GM18519 (cell line): ENCODE measurements at regions not wholly inside any gene's neighbourhood (a gene's known extent, or its start where the extent isn't known, plus 50 kb on each side); places are given as distances from the start of the nearest gene placed in this dataset.

Source experiments
- ATAC-seq: cut with Tn5 transposase; IDR thresholded peaks from one replicate; pipeline ENCODE4 v1.9.1; 2021; ENCODE audit warnings: mild to moderate bottlenecking, moderate library complexity; ENCODE audit not compliant: unreplicated experiment, low FRiP score

DNA sequence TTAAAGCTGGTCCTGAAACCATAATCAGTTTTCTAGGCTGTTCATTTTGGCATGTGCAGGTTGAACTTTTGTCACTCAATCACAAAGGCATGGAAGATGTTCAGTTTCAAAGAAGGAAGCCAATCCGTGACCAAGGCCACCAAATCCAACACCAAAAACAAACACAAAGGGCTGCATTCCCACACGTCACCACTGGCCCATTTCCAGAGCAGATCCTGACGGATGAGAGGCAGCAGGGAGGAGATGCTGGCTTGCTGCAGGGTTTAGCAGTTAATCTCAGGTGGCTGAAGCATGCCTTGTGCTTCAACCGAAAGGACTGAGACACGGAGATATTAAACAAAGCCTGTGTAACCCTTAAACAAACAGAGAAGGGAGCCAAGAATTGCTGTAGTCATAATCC lies 191.9 kb upstream of the CTAGE1 start:
- no peak for ATAC-seq

DNA sequence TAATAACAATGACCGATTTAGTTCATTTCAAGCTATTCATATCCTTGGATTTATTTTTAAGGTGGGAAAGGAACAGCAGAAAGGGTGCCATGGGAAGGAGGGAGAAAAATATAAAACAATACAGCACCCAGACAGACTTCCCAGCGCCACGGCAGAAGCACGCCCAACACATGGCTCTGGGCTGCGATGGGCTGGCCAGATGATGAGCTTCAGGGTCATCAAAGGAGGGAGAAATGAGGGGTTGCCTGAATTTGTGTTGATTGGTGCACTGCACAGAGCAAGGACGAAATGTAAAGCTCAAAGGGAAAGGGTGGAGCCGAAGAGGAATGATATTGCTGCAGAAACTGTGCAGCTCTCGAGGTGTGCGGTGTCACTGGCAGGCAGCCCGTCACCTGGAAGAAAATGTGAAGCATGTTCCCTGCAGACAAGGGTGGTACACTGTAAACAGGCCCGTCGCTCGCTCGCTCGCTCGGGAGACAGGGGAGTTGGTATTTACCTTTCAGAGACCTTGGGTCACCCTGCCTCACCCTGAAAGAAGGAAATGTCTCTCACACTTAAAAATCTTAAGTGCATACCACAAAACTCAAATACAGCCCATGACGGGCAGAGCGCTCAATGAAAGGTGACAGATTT lies 195.5 kb upstream of the CTAGE1 start:
- no peak for ATAC-seq

DNA sequence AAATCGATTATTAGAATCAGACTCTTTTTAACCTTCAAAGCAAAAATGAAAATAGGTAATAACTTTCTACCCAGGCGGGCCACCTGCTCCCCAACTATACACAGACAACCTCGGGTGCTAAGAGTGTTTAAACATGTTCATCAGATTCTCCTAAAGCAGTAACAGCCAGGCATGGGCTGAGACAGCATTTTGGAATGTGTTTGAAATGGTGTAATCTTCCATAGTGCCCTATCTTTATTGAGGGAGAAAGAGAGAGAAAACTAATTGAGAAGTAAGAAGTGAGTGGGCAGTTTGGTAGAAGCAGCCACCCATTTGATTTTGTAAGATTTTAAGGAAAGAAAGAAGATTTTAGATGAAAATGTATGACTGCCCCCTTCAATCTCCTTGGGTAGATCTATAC lies 196.1 kb upstream of the CTAGE1 start:
- no peak for ATAC-seq

DNA sequence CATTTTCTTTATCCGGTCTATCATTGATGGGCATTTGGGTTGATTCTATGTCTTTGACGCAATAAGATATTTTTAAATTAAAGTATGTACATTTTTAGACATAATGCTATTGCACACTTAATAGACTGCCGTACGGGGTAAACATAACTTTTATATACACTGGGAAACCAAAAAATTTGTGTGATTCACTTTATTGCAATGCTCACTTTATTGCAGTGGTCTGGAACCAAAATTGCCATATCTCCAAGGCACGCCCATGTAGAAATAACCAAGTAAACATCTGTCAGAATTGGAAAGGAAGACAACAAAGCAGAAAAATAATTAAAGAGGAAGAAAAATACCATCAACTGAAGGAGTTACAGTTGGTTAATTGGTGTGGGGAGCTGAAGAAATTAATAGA lies 205.8 kb upstream of the CTAGE1 start:
- no peak for ATAC-seq

DNA sequence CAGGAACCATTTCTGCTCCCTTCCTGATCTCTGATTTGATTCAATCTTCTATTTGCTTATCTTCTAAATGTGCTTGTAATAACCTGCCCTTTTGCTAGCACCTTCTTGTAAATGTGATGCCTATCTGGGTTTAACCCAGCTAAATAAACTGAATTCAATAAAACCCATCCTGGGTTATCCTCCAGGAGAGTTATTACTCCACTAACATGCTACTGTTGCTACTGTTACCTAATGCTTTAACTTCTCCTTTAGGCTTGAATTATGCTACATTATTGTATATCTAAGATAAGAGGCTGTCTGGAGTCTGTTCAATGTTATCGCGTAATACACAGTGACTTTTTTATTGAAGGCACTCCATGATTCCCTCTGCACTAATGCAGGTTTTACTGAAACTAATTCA lies 206.5 kb upstream of the CTAGE1 start:
- no peak for ATAC-seq

DNA sequence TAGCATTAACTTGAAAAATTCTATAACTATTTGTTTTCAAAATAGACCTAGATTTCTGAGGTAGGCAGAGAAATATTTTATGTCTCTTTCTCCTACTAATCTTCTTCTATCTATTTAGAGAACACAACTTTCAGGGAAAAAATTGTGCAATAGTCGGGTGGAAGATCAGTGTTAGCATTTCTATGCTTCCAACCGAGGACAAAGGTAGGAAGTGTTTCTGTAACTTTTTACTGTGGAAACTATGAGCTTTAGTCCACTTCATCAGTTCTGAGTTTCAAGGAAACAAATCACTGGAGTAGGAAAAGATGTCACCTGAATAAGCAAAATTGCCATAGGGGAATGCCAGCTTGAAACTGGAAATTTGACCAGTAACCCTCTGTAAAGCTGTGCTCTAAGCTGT lies 207.7 kb upstream of the CTAGE1 start:
- ATAC-seq, result no peak

DNA sequence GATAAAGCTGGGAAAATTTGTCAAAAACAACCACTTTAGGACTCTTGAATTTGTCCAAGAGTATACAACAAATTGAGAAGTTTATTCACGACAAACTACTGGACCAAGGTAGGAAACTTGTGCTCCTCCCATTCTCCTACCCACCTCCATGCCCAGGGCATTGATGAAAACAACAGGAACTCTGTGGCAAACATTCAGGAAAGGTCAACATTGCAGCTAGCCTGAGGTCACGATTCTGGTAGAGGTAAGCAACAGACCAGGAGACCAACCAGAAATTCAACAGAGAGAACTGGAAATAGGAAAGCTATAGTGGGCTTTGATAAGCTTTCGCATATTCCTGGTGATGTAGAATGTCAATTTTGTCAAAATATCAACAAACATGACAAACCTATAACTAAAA lies 209.1 kb upstream of the CTAGE1 start:
- ATAC-seq, result no peak

DNA sequence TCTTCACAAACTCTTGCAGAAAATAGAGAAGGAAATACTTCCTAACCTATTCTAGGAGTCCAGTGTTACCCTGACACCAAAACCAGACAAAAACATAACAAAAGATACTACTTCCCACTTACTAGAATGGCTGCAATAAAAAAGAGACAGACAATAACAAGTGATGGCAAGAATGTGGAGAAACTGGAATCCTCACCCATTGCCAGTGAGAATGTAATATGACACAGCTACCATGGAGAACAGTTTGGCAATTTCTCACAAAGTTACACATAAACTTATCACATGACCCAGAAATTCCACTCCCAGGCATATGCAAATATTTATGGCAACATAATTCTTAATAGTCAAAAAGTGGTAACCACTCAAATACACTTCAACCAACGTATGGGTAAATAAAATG lies 209.8 kb upstream of the CTAGE1 start:
- no peak for ATAC-seq

DNA sequence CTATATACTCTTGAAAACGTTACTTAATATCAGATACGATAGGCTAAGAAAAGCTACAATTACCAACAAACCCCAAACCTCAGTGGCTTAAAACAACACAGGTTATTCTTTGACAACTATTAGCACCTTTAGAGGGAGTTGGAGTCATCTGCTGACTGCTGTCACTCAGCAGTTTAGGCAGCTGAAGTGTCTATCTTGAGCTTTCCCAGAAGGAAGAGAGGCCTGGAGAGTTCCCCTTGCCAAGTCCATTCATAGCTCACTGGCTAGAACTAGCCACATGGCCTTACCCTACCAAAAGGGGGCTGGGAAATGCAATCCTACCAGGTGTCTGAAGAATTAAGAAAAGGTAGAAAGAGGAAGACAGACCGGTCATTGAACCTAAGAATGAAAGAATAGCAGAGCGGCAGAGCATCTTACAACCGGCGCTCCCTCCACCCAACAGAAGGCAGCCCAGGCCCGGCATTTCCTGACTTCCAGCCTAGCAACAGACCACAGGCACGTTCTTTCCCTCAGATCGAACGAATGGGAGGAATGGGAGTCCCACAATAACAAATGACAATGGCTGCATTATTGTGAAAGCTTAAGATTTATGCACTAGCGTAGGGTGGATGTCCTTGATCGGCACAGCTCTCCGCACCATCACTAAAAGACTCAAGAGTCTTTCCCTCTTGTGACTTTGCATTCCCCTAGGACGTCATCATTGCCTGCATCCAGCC lies 211.2 kb upstream of the CTAGE1 start:
- no peak for ATAC-seq

DNA sequence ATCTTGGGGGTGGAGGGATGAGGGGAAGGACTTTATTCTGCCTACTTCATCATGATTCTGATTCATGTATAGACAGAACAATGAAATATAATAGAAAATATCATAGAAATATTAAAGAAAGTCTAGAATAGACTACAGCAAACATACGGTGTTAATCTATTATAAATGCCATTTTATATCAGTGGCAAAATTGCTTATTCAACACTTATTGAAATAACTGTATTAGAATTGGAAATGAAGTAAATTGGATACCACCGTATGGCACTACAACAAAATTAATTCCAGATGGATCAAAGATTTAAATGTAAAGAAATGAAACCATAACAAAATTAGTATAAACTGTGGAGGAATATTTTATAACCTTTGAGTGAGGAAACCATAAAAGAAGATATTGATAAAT lies 213.3 kb upstream of the CTAGE1 start:
- ATAC-seq, result no peak

DNA sequence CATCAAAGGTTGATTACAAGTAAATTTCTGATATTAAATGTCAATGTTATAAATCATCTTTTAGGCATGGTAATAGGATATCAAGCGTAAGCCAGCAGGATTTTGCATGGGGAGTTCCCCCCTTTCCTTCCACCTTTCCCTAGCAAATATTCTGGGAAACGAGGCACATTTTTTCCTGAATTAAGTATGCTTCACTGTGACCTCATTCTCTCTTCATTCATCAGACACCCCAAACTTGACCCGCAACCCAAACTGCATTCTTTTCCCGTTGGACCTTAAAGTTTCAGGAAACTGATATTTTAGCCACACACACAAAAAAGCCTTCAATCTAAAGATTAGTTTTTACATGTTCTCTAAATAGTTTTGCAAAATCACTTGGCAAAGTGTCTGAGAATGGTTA lies 214.5 kb upstream of the CTAGE1 start:
- ATAC-seq, result no peak

DNA sequence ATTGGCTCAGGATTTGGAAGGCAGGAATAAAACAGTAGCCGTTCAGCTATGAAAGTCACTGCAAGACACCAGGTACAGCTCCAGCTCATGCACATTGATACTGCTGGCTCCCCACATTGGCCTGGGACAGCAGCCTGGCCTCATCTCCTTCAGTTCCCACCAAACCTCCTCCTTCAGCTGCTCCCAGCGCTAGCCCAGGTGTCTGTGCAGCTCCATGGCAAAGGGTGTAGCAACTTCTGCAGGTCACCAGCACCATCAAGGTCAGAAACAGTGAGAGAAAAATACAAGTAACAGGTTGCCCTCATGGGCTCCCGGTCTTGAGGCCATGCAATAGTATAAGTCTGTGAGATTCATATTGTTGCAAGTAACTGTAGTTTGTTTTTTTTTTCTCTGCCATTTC lies 216.7 kb upstream of the CTAGE1 start:
- ATAC-seq, result no peak

DNA sequence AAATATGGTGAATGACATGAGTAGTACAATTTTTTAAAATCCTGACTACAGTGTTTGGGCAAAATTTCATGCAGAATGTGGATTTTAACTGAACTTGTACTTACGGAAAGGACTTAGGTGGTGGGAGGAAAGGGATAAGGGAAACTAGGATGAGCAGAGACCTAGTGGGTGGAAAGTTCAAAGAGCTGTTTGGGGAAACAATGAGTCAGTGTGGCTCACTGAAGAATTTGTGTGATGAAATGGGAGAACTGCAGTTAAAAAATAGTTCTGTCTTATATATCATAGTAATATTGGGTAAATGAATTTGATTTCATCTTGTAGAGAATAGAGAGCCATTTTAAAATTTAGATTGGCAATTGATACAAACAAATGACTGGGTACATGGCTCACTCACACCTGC lies 220.1 kb upstream of the CTAGE1 start:
- ATAC-seq, result no peak

DNA sequence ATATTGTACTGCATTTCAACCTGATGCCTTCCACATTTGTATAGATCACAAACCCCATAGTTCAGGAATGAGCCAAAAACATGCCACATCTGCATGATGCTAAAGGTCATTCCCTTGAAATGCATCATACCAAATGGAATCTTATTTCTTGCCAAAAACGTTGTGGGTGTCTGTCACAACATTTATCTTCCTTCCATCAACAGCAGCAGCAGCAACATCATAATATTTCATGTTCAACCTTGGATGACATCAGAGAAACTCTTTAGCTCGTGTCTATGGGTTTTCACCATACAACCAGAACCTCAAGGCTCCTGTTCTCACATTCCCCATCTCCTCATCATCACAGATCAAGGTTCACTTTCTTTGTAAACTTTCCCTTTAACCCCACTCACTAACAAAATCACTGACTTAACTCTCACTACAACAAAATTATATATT lies 221.3 kb upstream of the CTAGE1 start:
- no peak for ATAC-seq

DNA sequence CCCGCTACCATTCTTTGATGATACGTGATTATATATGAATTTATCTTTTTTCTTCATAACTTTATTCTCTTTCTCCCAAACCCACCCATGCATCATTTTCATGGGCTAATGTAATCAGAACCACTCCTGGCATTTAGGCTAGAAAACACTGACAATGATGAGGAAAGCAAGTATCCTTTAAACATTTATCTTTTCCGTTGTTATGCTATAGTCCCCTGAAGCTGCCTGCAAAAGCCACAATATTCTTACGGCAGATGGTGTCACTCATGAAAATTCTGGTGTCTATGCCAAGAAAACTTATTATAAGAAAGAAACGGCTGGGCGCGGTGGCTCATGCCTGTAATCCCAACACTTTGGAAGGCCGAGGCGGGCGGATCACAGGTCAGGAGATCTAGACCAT lies 221.8 kb upstream of the CTAGE1 start:
- no peak for ATAC-seq

DNA sequence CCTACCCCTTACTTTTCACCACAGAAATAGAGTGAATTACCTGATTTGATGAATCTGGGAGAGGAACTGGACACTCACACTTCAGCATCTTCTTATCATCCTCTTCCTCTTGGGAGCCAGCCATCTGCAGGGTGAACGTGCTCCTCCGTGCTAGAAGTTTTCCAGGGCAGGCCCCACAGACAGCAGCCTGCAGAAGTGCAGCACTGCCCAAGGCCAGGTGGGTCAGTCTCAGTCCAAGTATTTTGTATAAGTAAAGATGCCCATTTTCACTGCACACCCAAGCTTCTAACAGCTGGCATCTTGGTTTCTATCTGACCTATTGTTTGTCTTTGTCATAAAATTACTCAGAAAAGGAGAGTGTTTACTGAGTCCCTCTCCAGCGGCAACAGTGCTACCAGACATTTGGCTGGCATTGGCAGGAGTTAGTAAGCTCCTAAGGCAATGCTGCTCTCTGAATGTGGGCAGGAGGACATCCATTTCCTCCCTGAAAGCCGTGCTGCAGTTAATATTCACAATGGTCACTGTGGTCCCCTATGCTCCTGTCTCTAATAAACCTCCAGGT lies 222.6 kb upstream of the CTAGE1 start:
- no peak for ATAC-seq

DNA sequence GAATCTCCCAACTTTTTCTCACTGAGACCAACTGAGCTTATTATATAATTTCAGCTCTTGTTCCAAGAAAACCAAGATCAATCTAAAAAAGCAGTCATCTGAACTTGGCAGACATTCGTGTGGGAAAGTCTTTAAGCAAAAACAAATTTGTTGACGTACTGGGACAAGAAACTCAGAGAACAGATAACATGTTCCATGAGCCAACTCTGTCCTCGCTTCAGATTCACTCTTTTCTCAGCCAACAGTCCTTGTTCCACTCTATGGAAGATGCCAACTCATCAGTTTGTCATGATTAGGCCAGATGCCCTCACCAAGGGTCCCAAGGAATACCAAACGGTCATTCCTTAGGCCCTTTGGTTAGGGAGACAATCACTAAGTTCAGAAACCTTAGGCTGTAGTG lies 224.2 kb upstream of the CTAGE1 start:
- ATAC-seq, result no peak

DNA sequence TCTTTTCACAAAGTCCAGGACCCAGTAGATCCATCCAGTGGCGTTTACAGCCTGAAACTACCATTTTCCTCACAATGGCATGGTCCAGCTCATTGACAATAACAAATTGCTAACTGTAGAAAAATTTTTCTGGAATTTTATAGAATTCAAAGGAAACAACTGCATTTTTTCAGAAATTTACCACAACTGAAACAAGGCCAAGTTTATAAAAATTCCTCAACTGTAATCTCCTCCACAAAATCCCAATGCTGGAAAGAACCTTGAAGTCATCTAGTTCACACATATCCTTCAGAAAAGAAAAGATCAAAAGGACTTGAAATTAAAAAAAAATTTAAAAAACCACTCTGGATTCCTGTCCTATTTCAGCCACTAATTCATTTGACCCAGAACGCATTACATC lies 226.0 kb upstream of the CTAGE1 start:
- ATAC-seq, result no peak

DNA sequence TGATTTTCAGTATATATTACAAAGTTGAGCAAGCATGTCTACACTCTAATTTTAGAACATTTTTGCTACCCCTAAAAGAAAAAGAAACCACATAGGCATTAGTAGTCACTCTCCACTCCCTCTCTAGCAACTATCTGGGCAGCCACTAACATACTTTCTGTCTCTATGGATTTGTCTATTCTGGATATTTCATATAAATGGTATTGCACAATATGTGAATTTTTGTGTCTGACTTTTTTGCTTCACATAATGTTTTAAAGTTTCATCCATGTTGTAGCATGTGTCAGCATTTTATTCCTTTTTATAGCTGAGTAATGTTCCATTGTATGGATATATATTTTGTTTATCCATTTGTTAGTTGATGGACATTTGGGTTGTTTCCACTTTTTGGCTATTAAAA lies 232.5 kb upstream of the CTAGE1 start:
- no peak for ATAC-seq

DNA sequence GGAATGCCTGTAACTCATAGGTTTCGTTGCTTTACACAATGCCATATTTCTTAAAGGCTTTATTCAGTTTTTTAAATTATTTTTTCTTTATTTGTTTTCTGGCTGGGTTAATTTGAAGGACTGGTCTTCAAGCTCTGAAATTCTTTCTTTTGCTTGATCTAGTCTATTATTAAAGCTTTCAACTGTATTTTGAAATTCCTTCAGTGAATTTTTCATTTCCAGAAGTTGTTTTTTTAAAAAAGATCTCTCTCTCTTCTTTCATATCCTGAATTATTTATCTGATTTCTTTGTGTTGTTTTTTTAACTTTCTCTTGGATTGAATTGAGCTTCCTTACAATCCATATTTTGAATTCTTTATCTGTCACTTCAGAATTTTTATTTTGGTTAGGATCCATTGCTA lies 239.9 kb upstream of the CTAGE1 start:
- ATAC-seq, result no peak

DNA sequence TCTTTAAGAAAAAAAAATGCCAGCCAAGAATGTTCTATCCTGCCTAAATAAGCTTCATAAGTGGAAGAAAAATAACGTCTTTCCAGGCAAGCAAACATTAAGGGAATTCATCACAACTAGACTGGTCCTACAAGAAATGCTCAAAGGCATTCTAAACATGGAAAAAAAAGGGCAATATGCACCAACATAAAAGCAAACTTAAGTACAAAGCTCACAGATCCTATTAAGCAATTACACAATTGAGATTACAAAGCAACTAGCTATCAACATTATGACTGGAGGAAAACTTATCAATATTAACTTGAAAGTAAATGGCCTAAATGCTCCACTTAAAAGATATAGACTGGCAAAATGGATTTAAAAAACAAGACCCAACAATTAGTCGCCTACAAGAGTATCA lies 240.6 kb upstream of the CTAGE1 start:
- no peak for ATAC-seq

DNA sequence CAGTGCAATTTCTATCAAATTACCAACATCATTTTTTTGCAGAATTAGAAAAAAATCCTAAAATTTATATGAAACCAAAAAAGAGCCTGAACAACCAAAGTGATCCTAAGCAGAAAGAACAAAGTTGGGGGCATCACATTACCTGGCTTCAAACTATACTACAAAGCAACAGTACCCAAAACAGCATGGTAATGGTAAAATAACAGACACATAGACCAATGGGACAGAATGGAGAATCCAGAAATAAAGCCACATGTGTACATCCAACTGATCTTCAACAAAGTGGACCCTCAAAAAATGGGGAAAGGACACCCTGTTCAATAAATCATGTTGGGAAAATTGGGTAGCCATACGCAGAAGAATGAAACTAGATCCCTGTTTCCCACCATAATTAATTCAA lies 245.7 kb upstream of the CTAGE1 start:
- no peak for ATAC-seq
